ENCODE measurements at regions not wholly inside any gene's neighbourhood (a gene's known extent, or its start where the extent isn't known, plus 50 kb on each side); places are given as distances from the start of the nearest gene placed in this dataset.

GRCh38 chr4:106422766-106423165 lies 54.2 kb upstream of the GIMD1 start:
- Histone ChIP-seq H3K36me3 (ENCODE audit: insufficient read depth, low read length) (no peaks in the 10 kb centered on the region), H3K9me3 (replicated peaks; ENCODE audit: low read length) (no peaks in the 10 kb centered on the region), H3K4me1 (ENCODE audit: control insufficient read depth, insufficient read depth, low read length) (peaks cover 20% of the 10 kb centered on the region), H3K27me3 (ENCODE audit: control insufficient read depth, insufficient read depth, low read length) (no peaks in the 10 kb centered on the region), H3K4me3 (ENCODE audit: low read length) (no peak overlapping the region), H3K4me2 (ENCODE audit: low read length) (no peak overlapping the region), H3K9ac (ENCODE audit: low read depth, low read length) (no peak overlapping the region)

GRCh38 chr4:106421441-106422296 lies 53.1 kb upstream of the GIMD1 start:
- H3K4me3 ChIP-seq (ENCODE audit: low read length): peak overlapping the region; percentile 14
- no peaks in the 10 kb centered on the region for H3K9me3 ChIP-seq (replicated peaks; ENCODE audit: low read length)
- H3K4me1 ChIP-seq (ENCODE audit: control insufficient read depth, insufficient read depth, low read length): peaks cover 20% of the 10 kb centered on the region
- peak overlapping the region; percentile 51 for H3K4me2 ChIP-seq (ENCODE audit: low read length)
- H3K9ac ChIP-seq (ENCODE audit: low read depth, low read length): peak overlapping the region; percentile 49
- H3K36me3 ChIP-seq (ENCODE audit: insufficient read depth, low read length): no peaks in the 10 kb centered on the region
- H3K27me3 ChIP-seq (ENCODE audit: control insufficient read depth, insufficient read depth, low read length): no peaks in the 10 kb centered on the region

- H3K4me3 ChIP-seq (ENCODE audit: low read length): no peak overlapping the region
- H3K4me1 ChIP-seq (ENCODE audit: control insufficient read depth, insufficient read depth, low read length): peaks cover 26% of the 10 kb centered on the region
- H3K36me3 ChIP-seq (ENCODE audit: insufficient read depth, low read length): no peaks in the 10 kb centered on the region
- no peak overlapping the region for H3K4me2 ChIP-seq (ENCODE audit: low read length)
- H3K27me3 ChIP-seq (ENCODE audit: control insufficient read depth, insufficient read depth, low read length): no peaks in the 10 kb centered on the region
- no peaks in the 10 kb centered on the region for H3K9me3 ChIP-seq (replicated peaks; ENCODE audit: low read length)
- H3K9ac ChIP-seq (ENCODE audit: low read depth, low read length): no peak overlapping the region
Measured at GRCh38 chr4:106418444-106418843, 49.9 kb upstream of the GIMD1 start.
